Kidney epithelial cell (primary cell): ENCODE measurements at regions not wholly inside any gene's neighbourhood (a gene's known extent, or its start where the extent isn't known, plus 50 kb on each side); places are given as distances from the start of the nearest gene placed in this dataset.

Source experiments
- DNase-seq: peaks from one replicate; pipeline ENCODE4 v3.0.0-alpha.2; 2010; ENCODE audit warnings: low read depth
- H3K27me3 ChIP-seq: 2 replicates; pipeline ENCODE4 v1.6.0; 2011; ENCODE audit warnings: low read length; ENCODE audit not compliant: control insufficient read depth, insufficient read depth
- H3K36me3 ChIP-seq: 2 replicates; pipeline ENCODE4 v1.5.1; 2011; ENCODE audit warnings: low read length; ENCODE audit not compliant: control insufficient read depth, insufficient read depth
- H3K4me3 ChIP-seq: 2 replicates; pipeline ENCODE4 v1.5.1; 2011; ENCODE audit warnings: low read depth, mild to moderate bottlenecking, control low read depth, low read length
- CTCF ChIP-seq: IDR thresholded peaks from 2 replicates; pipeline ENCODE4 v1.5.1; 2011; ENCODE audit warnings: mild to moderate bottlenecking, moderate library complexity, low read length, control low read depth, inconsistent platforms; ENCODE audit not compliant: insufficient read depth, poor library complexity, severe bottlenecking

GRCh38 chr1:213826891-213827290 lies 160.9 kb upstream of the PROX1 start:
- no peak for TF ChIP-seq CTCF
- Histone ChIP-seq H3K4me3 (no peak overlapping the region), H3K36me3 (no peaks in the 10 kb centered on the region), H3K27me3 (no peaks in the 10 kb centered on the region)
- DNase-seq: no peak

GRCh38 chr1:213828867-213829266 lies 158.9 kb upstream of the PROX1 start:
- Histone ChIP-seq H3K36me3 (no peaks in the 10 kb centered on the region), H3K4me3 (no peak overlapping the region), H3K27me3 (no peaks in the 10 kb centered on the region)
- DNase-seq: no peak
- no peak for TF ChIP-seq CTCF

- DNase-seq: no peak
- no peak for TF ChIP-seq CTCF
- H3K4me3 ChIP-seq: no peak overlapping the region
- no peaks in the 10 kb centered on the region for H3K27me3 ChIP-seq
- H3K36me3 ChIP-seq: no peaks in the 10 kb centered on the region
These were observed 158.0 kb upstream of the PROX1 start for GRCh38 chr1:213829780-213830179.

GRCh38 chr1:213830371-213830770 lies 157.4 kb upstream of the PROX1 start:
- no peak for TF ChIP-seq CTCF
- no peak overlapping the region for H3K4me3 ChIP-seq
- DNase-seq: no peak
- no peaks in the 10 kb centered on the region for H3K36me3 ChIP-seq
- no peaks in the 10 kb centered on the region for H3K27me3 ChIP-seq

- no peak overlapping the region for H3K4me3 ChIP-seq
- no peak for DNase-seq
- no peaks in the 10 kb centered on the region for H3K36me3 ChIP-seq
These were observed 147.2 kb upstream of the PROX1 start for GRCh38 chr1:213840575-213840974.

GRCh38 chr1:213844632-213845031 lies 143.1 kb upstream of the PROX1 start:
- no peak for TF ChIP-seq CTCF
- Histone ChIP-seq H3K27me3 (no peaks in the 10 kb centered on the region), H3K4me3 (no peak overlapping the region), H3K36me3 (no peaks in the 10 kb centered on the region)
- DNase-seq: no peak

More at GRCh38 chr1:213840575-213840974, 147.2 kb upstream of the PROX1 start:
- TF ChIP-seq CTCF: no peak
- H3K27me3 ChIP-seq: no peaks in the 10 kb centered on the region
